ENCODE measurements at regions not wholly inside any gene's neighbourhood (a gene's known extent, or its start where the extent isn't known, plus 50 kb on each side); places are given as distances from the start of the nearest gene placed in this dataset.
"Not testable (repeated sequence)": the region's sequence is repeated elsewhere in the genome, so short reads cannot be mapped to it uniquely, and the experiment has no call there.

DNA sequence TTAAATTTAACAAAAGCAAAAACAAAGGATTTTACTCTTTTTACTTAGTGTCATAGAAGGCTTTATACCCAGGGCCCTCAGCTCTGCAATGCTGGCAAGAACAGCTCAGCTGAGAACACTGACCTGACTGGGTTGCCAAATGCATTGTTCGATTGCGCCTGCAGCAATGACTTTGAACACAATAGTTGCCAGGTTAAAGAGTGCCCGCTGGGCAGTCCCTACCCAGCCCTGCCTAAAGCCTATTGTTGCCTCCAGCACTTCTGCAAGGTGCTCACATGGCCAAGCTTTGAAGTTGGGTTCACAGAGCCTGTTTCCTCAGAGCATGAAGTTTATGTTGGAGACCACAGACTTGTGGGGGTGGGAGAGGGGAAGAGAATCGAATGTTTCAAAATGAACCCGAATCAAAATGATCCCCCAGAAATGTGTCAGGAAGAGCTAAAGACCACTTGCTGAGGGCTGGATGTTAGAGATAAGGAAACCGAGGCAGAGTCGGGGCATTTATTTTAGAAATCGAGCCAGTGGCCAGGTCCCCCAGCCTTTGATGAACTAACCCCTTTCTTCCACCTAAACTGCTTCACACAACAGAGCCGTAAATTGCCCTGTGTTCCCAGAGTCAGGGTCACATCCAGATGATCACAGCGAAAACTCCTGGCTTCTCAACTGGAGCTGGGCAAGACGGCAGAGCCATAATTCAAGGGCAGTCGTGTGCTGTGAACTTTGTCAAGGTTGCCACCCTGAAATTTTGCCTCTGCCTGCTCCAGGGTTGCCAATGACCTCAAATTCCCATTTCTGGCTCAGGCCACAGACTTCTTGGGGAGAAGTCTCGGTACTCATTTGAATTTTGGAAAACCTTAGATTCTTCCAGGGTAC, 55.0 kb downstream of the FOXA2 start:
- no peak for DNase-seq (ENCODE audit: low read depth)
- no peak overlapping the region for H3K9ac ChIP-seq (ENCODE audit: low read length)
- no peaks in the 10 kb centered on the region for H3K36me3 ChIP-seq (ENCODE audit: control insufficient read depth, insufficient read depth, low read length, severe bottlenecking)
- H3K4me3 ChIP-seq (ENCODE audit: low read length): no peak overlapping the region
- H3K4me1 ChIP-seq (ENCODE audit: control insufficient read depth, insufficient read depth, low read length): peaks cover 4% of the 10 kb centered on the region
- H3K27me3 ChIP-seq (replicated peaks; ENCODE audit: control insufficient read depth, insufficient read depth, low read length): peaks cover 25% of the 10 kb centered on the region
- no peaks in the 10 kb centered on the region for H3K9me3 ChIP-seq (ENCODE audit: control insufficient read depth, low read length)

DNA sequence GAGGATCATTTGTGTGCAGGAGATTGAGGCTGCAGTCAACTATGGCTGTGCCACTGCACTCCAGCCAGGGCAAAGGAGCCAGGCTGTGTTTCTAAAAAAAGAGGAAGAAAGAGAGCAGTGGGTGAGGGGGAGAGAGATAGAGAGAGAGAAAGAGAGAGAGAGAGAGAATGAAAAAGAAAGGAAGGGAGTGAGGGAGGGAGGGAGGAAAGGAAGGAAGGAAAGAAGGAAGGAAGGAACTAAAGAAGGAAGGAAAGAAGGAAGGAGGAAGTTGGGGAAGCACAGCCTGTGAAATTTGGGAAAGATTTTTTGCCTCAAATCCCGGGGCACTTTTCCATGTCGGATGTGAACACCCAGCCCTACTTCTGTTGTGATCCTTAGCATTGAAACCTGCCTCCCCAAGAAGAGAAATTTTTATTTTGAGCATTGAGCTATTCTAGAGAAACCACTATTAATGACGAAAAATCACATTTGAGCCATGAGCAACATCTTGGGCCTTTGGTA, 57.8 kb downstream of the FOXA2 start:
- H3K36me3 ChIP-seq (ENCODE audit: control insufficient read depth, insufficient read depth, low read length, severe bottlenecking): no peaks in the 10 kb centered on the region
- H3K9me3 ChIP-seq (ENCODE audit: control insufficient read depth, low read length): no peaks in the 10 kb centered on the region
- H3K27me3 ChIP-seq (replicated peaks; ENCODE audit: control insufficient read depth, insufficient read depth, low read length): peaks cover 34% of the 10 kb centered on the region
- peaks cover 9% of the 10 kb centered on the region for H3K4me1 ChIP-seq (ENCODE audit: control insufficient read depth, insufficient read depth, low read length)
- DNase-seq (ENCODE audit: low read depth): no peak
- H3K4me3 ChIP-seq (ENCODE audit: low read length): no peak overlapping the region
- no peak overlapping the region for H3K9ac ChIP-seq (ENCODE audit: low read length)

DNA sequence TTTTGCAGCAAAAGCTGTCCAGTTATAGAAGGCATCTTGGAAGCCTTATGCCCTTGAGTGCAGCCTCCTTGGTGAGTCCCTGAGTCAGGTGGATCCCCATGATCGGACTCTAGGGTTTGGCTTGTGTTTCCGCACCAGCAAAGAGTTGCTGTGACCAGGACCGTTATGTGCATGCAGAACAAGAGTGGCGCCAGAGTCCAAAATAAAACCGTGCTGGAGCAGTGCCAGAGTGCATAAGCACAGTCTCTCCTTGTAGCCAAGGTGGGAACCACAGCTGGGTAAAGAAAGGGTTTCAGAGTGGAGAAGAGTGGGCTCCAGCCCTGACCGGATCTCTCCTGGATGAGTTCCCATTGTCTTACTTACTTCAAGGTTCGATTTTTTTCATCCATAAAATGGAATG, 58.6 kb downstream of the FOXA2 start:
- DNase-seq (ENCODE audit: low read depth): no peak
- Histone ChIP-seq H3K36me3 (ENCODE audit: control insufficient read depth, insufficient read depth, low read length, severe bottlenecking) (no peaks in the 10 kb centered on the region), H3K4me1 (ENCODE audit: control insufficient read depth, insufficient read depth, low read length) (peaks cover 9% of the 10 kb centered on the region), H3K27me3 (replicated peaks; ENCODE audit: control insufficient read depth, insufficient read depth, low read length) (peaks cover 27% of the 10 kb centered on the region), H3K9me3 (ENCODE audit: control insufficient read depth, low read length) (no peaks in the 10 kb centered on the region), H3K9ac (ENCODE audit: low read length) (no peak overlapping the region), H3K4me3 (ENCODE audit: low read length) (no peak overlapping the region)

DNA sequence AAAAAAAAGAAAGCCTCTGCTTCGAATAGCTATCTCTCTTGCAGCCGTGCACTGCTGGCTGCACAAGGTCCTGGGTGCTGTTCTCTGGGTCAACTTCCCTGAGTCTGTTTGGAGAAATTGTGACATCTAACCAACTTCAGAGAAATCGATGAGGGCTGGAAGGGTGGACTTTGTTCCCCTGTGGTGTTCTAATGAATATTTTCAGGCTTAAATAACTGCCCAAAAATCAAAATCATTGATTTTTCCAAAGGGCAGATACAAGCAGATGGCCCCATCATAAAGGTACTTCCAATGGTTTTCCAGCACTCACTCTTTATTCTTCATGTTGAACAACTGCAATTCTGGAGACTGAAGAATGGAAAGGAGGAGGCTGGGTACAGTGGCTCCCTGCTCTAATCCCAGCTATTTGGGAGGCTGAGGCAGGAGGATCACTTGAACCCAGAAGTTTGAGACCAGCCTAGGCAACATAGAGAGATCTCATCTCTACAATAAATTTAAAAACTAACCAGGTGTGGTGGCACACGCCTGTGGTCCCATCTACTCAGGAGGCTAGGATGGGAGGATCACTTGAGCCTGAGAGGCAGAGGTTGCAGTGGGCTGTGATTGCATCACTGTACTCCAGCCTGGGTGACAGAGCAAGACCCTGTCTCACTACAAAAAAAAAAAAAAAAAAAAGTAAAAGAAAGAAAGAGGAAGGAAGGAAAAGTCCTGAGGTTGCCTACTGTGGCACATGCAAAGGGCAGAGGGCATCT, 59.1 kb downstream of the FOXA2 start:
- H3K4me3 ChIP-seq (ENCODE audit: low read length): no peak overlapping the region
- H3K36me3 ChIP-seq (ENCODE audit: control insufficient read depth, insufficient read depth, low read length, severe bottlenecking): no peaks in the 10 kb centered on the region
- H3K27me3 ChIP-seq (replicated peaks; ENCODE audit: control insufficient read depth, insufficient read depth, low read length): peaks cover 24% of the 10 kb centered on the region
- no peak for DNase-seq (ENCODE audit: low read depth)
- H3K9me3 ChIP-seq (ENCODE audit: control insufficient read depth, low read length): no peaks in the 10 kb centered on the region
- H3K9ac ChIP-seq (ENCODE audit: low read length): no peak overlapping the region
- H3K4me1 ChIP-seq (ENCODE audit: control insufficient read depth, insufficient read depth, low read length): peaks cover 9% of the 10 kb centered on the region

DNA sequence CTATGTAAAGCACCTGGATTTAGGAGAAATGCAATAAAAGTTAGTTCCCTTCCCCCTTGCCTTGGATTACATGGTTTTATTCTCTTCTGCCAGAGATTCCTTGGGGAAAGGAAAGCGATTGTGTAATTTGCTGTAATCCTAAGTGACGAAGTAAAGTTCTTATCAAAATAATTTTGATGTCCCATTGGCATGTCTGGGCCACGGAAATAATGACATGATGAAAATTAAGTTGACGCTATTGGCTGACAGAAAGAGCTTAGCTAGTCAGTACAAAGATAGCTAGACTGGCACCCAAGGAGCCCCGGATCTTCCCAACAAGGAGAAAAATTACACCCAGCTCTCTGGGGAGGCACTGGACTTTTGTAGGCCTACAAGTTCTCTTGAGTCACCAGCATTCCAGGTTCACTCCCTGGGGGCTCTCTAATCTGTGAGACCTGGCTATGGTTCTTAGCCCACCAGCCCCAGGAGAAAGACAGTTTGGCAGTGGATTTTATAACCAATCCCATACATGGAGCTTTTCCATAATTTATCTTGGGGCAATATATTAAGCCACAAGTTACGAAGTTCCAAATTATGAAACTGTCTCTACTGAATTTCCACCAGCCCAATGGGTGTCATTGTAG, 59.9 kb downstream of the FOXA2 start:
- Histone ChIP-seq H3K4me3 (ENCODE audit: low read length) (no peak overlapping the region), H3K4me1 (ENCODE audit: control insufficient read depth, insufficient read depth, low read length) (peaks cover 9% of the 10 kb centered on the region), H3K9me3 (ENCODE audit: control insufficient read depth, low read length) (no peaks in the 10 kb centered on the region), H3K36me3 (ENCODE audit: control insufficient read depth, insufficient read depth, low read length, severe bottlenecking) (no peaks in the 10 kb centered on the region), H3K9ac (ENCODE audit: low read length) (no peak overlapping the region), H3K27me3 (replicated peaks; ENCODE audit: control insufficient read depth, insufficient read depth, low read length) (peaks cover 21% of the 10 kb centered on the region)
- DNase-seq (ENCODE audit: low read depth): no peak

DNA sequence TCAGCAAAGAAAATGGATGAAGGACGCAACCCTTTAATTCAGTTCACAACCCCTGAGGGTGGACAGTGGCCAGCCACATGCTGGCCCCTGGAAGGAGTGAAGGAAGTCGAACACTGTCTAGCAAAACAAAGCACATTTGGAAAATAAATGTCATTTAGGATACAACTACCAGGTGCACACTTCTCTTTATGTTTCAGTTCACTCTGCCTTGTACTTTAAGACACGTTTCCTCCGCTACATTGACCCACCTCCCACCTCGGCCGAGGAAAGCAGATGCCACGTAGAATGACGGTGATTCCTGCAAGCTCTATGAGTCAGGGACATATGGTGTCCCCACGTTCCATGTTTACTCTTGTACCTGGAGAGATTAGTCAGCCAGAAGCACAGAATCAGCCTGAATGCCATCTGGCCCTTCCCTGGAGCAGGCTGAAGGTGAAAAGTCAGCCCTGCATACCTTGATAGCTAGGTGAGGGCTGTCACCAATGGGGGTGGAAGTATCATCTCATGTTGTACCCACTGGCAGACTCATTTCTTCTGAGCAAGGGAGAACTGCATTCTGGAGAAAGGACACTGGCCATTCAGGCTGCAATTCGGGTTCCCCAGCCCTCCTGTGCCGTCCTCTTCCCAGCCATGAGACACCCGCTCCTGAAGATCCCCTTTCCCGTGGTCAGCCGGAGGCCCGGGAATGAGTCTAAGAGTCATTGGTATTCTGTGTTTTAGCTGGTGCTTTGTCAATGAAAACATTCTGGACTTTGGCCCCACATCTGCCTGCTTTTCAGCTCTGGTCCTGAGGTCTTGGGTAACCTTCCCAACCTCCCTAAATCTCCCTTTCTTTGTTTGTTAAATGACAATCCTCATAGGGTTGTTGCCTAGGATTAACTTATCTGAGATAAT, 60.6 kb downstream of the FOXA2 start:
- DNase-seq (ENCODE audit: low read depth): no peak
- Histone ChIP-seq H3K9ac (ENCODE audit: low read length) (no peak overlapping the region), H3K27me3 (replicated peaks; ENCODE audit: control insufficient read depth, insufficient read depth, low read length) (peaks cover 21% of the 10 kb centered on the region), H3K36me3 (ENCODE audit: control insufficient read depth, insufficient read depth, low read length, severe bottlenecking) (no peaks in the 10 kb centered on the region), H3K4me3 (ENCODE audit: low read length) (no peak overlapping the region), H3K9me3 (ENCODE audit: control insufficient read depth, low read length) (no peaks in the 10 kb centered on the region), H3K4me1 (ENCODE audit: control insufficient read depth, insufficient read depth, low read length) (peaks cover 9% of the 10 kb centered on the region)

DNA sequence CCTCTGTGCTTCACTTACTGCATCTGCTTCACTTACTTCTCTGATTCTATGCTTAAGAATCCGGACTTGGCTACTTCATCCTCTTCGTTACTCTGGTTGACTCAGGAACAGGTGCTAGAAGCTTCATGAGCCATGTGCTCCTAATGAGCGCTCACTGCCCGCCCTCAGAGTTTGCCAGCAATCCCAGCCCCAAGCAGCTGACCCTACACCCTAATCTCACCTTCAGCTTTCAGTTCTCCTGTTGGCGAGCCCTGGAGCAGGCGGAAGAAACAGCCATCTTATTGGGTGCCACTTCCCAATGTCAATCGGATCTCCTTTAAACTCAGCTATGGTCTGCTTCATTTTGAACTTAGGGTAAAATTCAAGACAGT, 61.3 kb downstream of the FOXA2 start:
- no peaks in the 10 kb centered on the region for H3K36me3 ChIP-seq (ENCODE audit: control insufficient read depth, insufficient read depth, low read length, severe bottlenecking)
- no peaks in the 10 kb centered on the region for H3K9me3 ChIP-seq (ENCODE audit: control insufficient read depth, low read length)
- H3K27me3 ChIP-seq (replicated peaks; ENCODE audit: control insufficient read depth, insufficient read depth, low read length): peaks cover 21% of the 10 kb centered on the region
- H3K4me1 ChIP-seq (ENCODE audit: control insufficient read depth, insufficient read depth, low read length): peaks cover 9% of the 10 kb centered on the region
- H3K4me3 ChIP-seq (ENCODE audit: low read length): no peak overlapping the region
- no peak for DNase-seq (ENCODE audit: low read depth)
- H3K9ac ChIP-seq (ENCODE audit: low read length): no peak overlapping the region

DNA sequence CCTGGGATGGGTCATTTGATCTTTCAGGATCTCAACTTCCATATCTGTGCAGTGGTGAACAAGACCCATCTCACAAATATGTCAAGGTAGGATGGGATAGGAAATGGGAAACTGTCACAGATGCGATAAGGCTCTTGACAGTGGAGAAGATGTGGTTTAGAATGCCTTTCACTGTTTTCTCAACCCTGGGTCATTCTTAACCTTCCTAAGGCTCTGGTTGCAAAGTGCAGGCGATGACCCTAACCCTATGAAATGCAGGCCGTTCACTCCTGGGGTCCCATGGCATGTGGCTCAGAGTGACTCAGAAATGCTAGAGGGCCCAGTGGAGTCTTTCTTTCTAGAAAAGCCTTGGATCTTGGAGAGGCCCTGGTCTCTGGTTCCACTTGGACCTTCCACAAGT, 61.7 kb downstream of the FOXA2 start:
- peaks cover 21% of the 10 kb centered on the region for H3K27me3 ChIP-seq (replicated peaks; ENCODE audit: control insufficient read depth, insufficient read depth, low read length)
- H3K9me3 ChIP-seq (ENCODE audit: control insufficient read depth, low read length): no peaks in the 10 kb centered on the region
- peaks cover 9% of the 10 kb centered on the region for H3K4me1 ChIP-seq (ENCODE audit: control insufficient read depth, insufficient read depth, low read length)
- no peak for DNase-seq (ENCODE audit: low read depth)
- no peak overlapping the region for H3K9ac ChIP-seq (ENCODE audit: low read length)
- no peak overlapping the region for H3K4me3 ChIP-seq (ENCODE audit: low read length)
- no peaks in the 10 kb centered on the region for H3K36me3 ChIP-seq (ENCODE audit: control insufficient read depth, insufficient read depth, low read length, severe bottlenecking)

DNA sequence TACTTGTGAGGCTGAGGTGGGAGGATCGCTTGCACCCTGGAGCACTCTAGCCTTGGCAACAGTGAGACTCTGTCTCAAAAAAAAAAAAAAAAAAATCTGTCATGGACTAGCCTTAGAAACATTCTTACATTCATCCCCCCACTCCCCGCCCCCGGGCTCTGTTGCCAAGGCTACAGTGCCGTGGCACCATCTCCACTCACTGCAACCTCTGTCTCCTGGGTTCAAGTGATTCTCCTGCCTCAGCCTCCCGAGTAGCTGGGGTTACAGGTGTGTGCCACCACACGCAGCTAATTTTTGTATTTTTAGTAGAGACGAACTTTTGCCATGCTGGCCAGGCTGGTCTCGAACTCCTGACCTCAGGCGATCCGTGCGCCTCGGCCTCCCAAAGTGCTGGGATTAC, 62.4 kb downstream of the FOXA2 start:
- not testable (repeated sequence) for H3K36me3 ChIP-seq (ENCODE audit: control insufficient read depth, insufficient read depth, low read length, severe bottlenecking); H3K9me3 ChIP-seq (ENCODE audit: control insufficient read depth, low read length); H3K4me3 ChIP-seq (ENCODE audit: low read length); DNase-seq (ENCODE audit: low read depth); H3K4me1 ChIP-seq (ENCODE audit: control insufficient read depth, insufficient read depth, low read length); H3K9ac ChIP-seq (ENCODE audit: low read length)
- H3K27me3 ChIP-seq (replicated peaks; ENCODE audit: control insufficient read depth, insufficient read depth, low read length): peaks cover 21% of the 10 kb centered on the region

DNA sequence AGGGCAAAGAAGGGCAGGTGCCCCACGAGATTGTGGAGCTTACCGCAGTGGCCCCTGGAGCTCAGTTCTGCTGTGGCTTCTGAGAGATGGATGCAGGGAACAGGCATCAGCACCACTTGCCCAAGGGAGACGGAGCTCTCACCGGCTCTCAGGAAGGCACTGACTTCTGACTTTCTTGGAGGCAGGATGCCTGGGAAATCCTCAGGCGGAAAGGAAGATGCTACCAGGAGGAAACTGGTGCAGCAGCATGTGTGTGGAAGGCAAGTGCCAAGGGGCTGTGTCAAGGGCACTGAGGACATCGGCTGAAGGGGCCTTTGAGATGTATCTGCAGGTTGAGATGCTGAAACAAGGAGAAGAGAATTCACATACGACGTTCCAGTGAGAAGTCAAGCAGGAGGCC, 64.0 kb downstream of the FOXA2 start:
- H3K27me3 ChIP-seq (replicated peaks; ENCODE audit: control insufficient read depth, insufficient read depth, low read length): peaks cover 13% of the 10 kb centered on the region
- no peaks in the 10 kb centered on the region for H3K36me3 ChIP-seq (ENCODE audit: control insufficient read depth, insufficient read depth, low read length, severe bottlenecking)
- no peaks in the 10 kb centered on the region for H3K9me3 ChIP-seq (ENCODE audit: control insufficient read depth, low read length)
- no peak overlapping the region for H3K9ac ChIP-seq (ENCODE audit: low read length)
- no peak overlapping the region for H3K4me3 ChIP-seq (ENCODE audit: low read length)
- DNase-seq (ENCODE audit: low read depth): no peak
- peaks cover 9% of the 10 kb centered on the region for H3K4me1 ChIP-seq (ENCODE audit: control insufficient read depth, insufficient read depth, low read length)
